ENCODE measurements at regions not wholly inside any gene's neighbourhood (a gene's known extent, or its start where the extent isn't known, plus 50 kb on each side); places are given as distances from the start of the nearest gene placed in this dataset.

- Mint-ChIP-seq H3K4me1 (no peaks in the 10 kb centered on the region), H3K27me3 (ENCODE audit: low read depth, poor library complexity) (peaks cover 6% of the 10 kb centered on the region), H3K4me3 (no peak overlapping the region), H3K27ac (no peak overlapping the region), H3K36me3 (ENCODE audit: low read depth) (no peaks in the 10 kb centered on the region), H3K9me3 (peaks cover 8% of the 10 kb centered on the region)
- DNase-seq: no peak
- no peak for TF ChIP-seq CTCF (IDR thresholded peaks at IDR 0.05)
These were observed 545.1 kb downstream of the PLPP3 start for GRCh38 chr1:56034222-56034621.

- no peak for TF ChIP-seq CTCF (IDR thresholded peaks at IDR 0.05)
- no peak overlapping the region for H3K4me3 Mint-ChIP-seq
- no peak for DNase-seq
- no peaks in the 10 kb centered on the region for H3K36me3 Mint-ChIP-seq (ENCODE audit: low read depth)
- peaks cover 6% of the 10 kb centered on the region for H3K27me3 Mint-ChIP-seq (ENCODE audit: low read depth, poor library complexity)
- peak overlapping the region; percentile 74 for H3K27ac Mint-ChIP-seq
- no peaks in the 10 kb centered on the region for H3K4me1 Mint-ChIP-seq
- H3K9me3 Mint-ChIP-seq: peaks cover 6% of the 10 kb centered on the region
These were observed 545.9 kb downstream of the PLPP3 start for GRCh38 chr1:56033321-56034037.

GRCh38 chr1:56032096-56032676, 547.2 kb downstream of the PLPP3 start:
- H3K27ac Mint-ChIP-seq: no peak overlapping the region
- no peak for TF ChIP-seq CTCF (IDR thresholded peaks at IDR 0.05)
- DNase-seq: no peak
- H3K27me3 Mint-ChIP-seq (ENCODE audit: low read depth, poor library complexity): peaks cover 10% of the 10 kb centered on the region
- H3K9me3 Mint-ChIP-seq: no peaks in the 10 kb centered on the region
- H3K4me1 Mint-ChIP-seq: no peaks in the 10 kb centered on the region
- H3K36me3 Mint-ChIP-seq (ENCODE audit: low read depth): no peaks in the 10 kb centered on the region
- no peak overlapping the region for H3K4me3 Mint-ChIP-seq

GRCh38 chr1:56031001-56031400, 548.4 kb downstream of the PLPP3 start:
- Mint-ChIP-seq H3K4me3 (no peak overlapping the region), H3K4me1 (no peaks in the 10 kb centered on the region), H3K27ac (no peak overlapping the region), H3K9me3 (peaks cover 7% of the 10 kb centered on the region), H3K36me3 (ENCODE audit: low read depth) (no peaks in the 10 kb centered on the region), H3K27me3 (ENCODE audit: low read depth, poor library complexity) (peaks cover 8% of the 10 kb centered on the region)
- DNase-seq: no peak
- no peak for TF ChIP-seq CTCF (IDR thresholded peaks at IDR 0.05)

- Mint-ChIP-seq H3K4me1 (no peaks in the 10 kb centered on the region), H3K27ac (no peak overlapping the region), H3K36me3 (ENCODE audit: low read depth) (no peaks in the 10 kb centered on the region), H3K4me3 (no peak overlapping the region), H3K27me3 (ENCODE audit: low read depth, poor library complexity) (peaks cover 4% of the 10 kb centered on the region), H3K9me3 (peaks cover 9% of the 10 kb centered on the region)
- no peak for DNase-seq
- no peak for TF ChIP-seq CTCF (IDR thresholded peaks at IDR 0.05)
These were observed 549.9 kb downstream of the PLPP3 start for GRCh38 chr1:56029319-56030003.

All from nephron progenitor cell (in vitro differentiated cells).